Astrocyte of the spinal cord (primary cell): ENCODE measurements at regions not wholly inside any gene's neighbourhood (a gene's known extent, or its start where the extent isn't known, plus 50 kb on each side); places are given as distances from the start of the nearest gene placed in this dataset.
"Not testable (repeated sequence)": the region's sequence is repeated elsewhere in the genome, so short reads cannot be mapped to it uniquely, and the experiment has no call there.

Experiments used
- DNase-seq: peaks from one replicate; pipeline ENCODE4 v3.0.0; 2011; ENCODE audit warnings: low read depth, low spot score
- H3K4me3 ChIP-seq: 2 replicates; pipeline ENCODE4 v1.5.1; 2011; ENCODE audit warnings: low read depth, mild to moderate bottlenecking, low read length, moderate library complexity
- in situ Hi-C: cut with HindIII; loops from 2 replicates; pipeline ENCODE4 v1.10.0; 2017; ENCODE audit warnings: low sequenced_read_pairs
- TF ChIP-seq, protein P1 (sequence below): IDR thresholded peaks from 2 replicates; pipeline ENCODE4 v1.5.1; 2012; ENCODE audit warnings: low read depth, mild to moderate bottlenecking, low read length, inconsistent platforms

DNA sequence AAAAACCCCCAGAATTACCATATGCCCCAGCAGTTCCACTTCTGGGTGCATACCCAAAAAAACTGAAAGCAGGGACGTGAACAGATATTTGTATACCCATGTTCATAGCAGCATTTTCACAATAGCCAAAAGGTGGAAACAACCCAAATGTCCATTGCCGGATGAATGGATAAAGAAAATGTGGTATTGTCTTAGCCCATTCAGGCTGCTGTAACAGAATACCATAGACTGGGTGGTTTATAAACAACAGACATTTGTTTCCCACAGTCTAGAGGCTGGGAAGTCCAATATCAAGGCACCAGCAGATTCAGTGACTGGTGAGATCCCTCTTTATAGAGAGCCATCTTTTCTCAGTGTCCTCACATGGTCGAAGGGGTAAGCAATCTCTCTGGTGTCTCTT, 182.1 kb upstream of the ANKRD28 start:
- no peak overlapping the region for H3K4me3 ChIP-seq
- no peak for DNase-seq
- TF ChIP-seq, protein P1, sequence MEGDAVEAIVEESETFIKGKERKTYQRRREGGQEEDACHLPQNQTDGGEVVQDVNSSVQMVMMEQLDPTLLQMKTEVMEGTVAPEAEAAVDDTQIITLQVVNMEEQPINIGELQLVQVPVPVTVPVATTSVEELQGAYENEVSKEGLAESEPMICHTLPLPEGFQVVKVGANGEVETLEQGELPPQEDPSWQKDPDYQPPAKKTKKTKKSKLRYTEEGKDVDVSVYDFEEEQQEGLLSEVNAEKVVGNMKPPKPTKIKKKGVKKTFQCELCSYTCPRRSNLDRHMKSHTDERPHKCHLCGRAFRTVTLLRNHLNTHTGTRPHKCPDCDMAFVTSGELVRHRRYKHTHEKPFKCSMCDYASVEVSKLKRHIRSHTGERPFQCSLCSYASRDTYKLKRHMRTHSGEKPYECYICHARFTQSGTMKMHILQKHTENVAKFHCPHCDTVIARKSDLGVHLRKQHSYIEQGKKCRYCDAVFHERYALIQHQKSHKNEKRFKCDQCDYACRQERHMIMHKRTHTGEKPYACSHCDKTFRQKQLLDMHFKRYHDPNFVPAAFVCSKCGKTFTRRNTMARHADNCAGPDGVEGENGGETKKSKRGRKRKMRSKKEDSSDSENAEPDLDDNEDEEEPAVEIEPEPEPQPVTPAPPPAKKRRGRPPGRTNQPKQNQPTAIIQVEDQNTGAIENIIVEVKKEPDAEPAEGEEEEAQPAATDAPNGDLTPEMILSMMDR, result no peak
- in situ Hi-C loops, result no loop called here

DNA sequence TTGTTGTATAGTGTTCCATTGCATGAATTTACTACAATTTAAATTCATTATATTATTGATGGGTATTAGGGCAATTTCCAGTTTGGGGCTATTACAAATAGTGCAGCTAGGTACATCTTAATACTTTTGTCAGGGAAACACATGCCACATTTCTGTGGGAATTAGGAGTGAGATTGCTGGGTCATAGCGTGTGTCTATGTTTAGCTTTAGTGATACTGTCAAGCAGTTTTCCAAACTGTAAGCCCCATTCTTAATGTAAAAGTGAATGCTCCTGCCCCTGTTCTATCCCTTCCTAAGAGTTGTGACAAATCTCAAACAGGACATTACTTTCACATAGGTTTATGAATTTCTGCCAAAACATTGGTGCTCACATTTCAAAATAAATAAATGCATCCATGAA, 184.5 kb upstream of the ANKRD28 start:
- no peak for DNase-seq
- in situ Hi-C loops, result no loop called here
- TF ChIP-seq, protein P1, result no peak
- H3K4me3 ChIP-seq, result no peak overlapping the region

DNA sequence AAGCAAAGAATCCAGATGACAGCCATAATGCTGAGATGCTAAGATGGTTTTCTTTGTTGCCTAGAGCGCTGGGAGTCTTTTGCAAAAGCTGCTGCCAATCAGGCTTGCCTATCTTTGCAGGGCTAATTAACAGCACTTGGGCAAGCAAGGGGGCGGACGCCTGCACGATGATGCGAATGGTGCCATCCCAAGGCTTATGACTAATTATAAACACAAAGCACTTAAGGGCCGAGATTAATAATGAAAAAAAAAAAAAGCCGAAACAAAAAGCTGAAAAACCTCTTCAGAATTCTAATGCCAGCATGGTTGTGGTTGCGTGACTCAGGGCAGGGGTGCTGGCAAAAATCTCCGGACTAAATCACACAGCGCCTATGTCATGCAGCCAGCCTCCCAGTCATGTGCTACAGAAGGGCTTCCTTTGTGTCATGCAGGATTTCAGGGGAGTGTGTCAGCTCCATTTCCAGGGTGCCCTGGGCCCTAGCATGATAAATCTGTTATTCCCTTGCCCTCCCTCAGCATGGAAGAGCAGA, 185.0 kb upstream of the ANKRD28 start:
- in situ Hi-C loops, result no loop called here
- peak; percentile 92 for DNase-seq
- no peak overlapping the region for H3K4me3 ChIP-seq
- TF ChIP-seq, protein P1, result no peak

DNA sequence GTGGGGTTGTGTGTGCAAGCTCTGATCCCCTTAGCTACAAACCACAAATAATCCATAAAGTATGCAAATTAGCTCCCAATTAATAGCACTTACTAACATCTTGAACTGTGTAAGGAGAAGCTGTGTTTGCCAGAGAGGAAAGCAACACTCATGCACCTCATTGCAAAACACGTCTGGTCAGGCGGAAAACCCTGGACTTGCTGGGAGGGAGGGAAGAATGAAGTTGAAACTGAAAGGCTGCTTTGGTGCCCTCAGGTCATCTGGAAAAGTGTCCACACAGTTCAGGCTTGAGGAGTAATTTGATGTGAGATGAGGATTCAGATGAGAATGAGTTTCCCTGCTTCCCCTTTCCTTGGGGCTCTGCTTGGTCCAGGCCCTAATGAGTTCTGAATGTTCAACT, 185.5 kb upstream of the ANKRD28 start:
- H3K4me3 ChIP-seq, result no peak overlapping the region
- peak; percentile 58 for DNase-seq
- in situ Hi-C loops, result no loop called here
- TF ChIP-seq, protein P1, result no peak

DNA sequence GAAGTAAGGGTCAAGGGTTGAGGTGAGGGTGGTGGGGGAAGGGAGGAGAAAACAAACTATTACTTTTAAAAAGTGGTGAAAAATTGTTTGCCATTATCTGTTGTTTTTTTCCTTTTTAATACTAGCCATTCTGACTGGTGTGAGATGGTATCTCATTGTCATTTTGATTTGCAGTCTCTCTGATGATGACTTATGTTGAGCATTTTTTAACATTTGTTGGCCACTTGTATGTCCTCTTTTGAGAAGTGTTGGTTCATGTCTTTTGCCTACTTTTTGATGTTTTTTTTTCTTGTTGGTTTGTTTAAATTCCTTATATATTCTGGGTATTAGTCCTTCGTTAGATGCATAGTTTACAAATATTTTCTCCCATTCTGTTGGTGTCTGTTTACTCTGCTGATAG, 185.9 kb upstream of the ANKRD28 start:
- TF ChIP-seq, protein P1, result no peak
- DNase-seq, result no peak
- H3K4me3 ChIP-seq, result no peak overlapping the region
- in situ Hi-C loops, result no loop called here

DNA sequence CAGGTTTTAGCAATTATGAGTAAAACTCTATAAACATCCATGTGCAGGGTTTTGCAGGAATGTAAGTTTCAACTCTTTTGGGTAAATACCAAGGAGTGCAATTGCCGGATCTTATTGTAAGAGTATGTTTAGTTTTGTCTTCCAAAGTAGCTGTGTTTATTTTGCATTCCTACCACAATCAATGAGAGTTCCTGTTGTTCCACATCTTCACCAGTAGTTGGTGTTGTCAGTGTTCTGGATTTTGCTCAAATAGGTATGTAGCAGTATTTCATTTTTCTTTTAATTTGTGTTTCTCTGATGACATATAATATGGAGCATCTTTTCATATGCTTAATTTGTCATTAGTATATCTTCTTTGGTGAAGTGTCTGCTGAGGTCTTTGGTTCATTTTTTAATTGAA, 185.1 kb upstream of the GALNT15 start:
- TF ChIP-seq, protein P1, result peak; percentile 42
- no peak overlapping the region for H3K4me3 ChIP-seq
- in situ Hi-C loops, result no loop called here
- no peak for DNase-seq

DNA sequence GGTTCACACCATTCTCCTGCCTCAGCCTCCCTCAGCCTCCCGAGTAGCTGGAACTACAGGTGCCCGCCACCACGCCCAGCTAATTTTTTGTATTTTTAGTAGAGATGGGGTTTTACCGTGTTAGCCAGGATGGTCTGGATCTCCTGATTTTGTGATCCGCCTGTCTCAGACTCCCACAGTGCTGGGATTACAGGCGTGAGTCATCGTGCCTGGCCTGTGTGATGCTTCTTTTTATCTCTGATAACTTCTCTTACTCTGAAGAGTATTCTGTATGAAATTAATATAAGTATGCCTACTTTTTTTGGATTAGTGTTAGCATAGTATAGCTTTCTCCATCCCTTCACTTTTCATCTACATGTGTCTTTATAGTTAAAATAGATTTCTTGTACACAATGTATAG, 180.8 kb upstream of the GALNT15 start:
- in situ Hi-C loops, DNase-seq, H3K4me3 ChIP-seq: not testable (repeated sequence)

DNA sequence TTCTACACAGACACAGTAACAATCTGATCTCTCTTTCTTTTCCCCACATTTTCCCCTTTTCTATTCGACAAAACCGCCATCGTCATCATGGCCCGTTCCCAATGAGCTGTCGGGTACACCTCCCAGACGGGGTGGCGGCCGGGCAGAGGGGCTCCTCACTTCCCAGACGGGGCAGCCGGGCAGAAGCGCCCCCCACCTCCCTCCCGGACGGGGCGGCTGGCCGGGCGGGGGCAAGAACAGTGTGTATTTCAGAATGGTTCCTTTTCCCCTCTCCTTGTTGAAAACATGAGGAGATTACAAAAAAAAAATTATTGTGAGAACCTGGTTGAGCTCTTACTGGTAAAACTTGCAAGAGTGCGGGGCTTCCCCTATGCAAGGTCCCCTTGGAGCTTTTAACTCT, 178.0 kb upstream of the GALNT15 start:
- in situ Hi-C loops, H3K4me3 ChIP-seq, DNase-seq: not testable (repeated sequence)
